Suprapubic skin (tissue), 4 donors: ENCODE measurements at regions not wholly inside any gene's neighbourhood (a gene's known extent, or its start where the extent isn't known, plus 50 kb on each side); places are given as distances from the start of the nearest gene placed in this dataset.
A peak's percentile ranks its signal among the peaks of the same experiment; 100 is the strongest.

Experiments
- DNase-seq, 2 donors: peaks; one replicate each; pipeline ENCODE4 v3.0.0-alpha.2; 2019; ENCODE audit warnings: low spot score in 2 of 2
- H3K27ac ChIP-seq: fragments of 200-600 bp; sonication (generic); one replicate; pipeline ENCODE4 v1.5.1; 2019
- H3K27me3 ChIP-seq: fragments of 200-600 bp; sonication (generic); one replicate; pipeline ENCODE4 v1.5.1; 2019
- H3K36me3 ChIP-seq: fragments of 200-600 bp; sonication (generic); one replicate; pipeline ENCODE4 v1.5.1; 2019
- H3K4me1 ChIP-seq: fragments of 200-600 bp; sonication (generic); one replicate; pipeline ENCODE4 v1.5.1; 2019
- H3K4me3 ChIP-seq: fragments of 200-600 bp; sonication (generic); one replicate; pipeline ENCODE4 v1.5.1; 2019; ENCODE audit warnings: mild to moderate bottlenecking
- H3K9me3 ChIP-seq: fragments of 200-600 bp; sonication (generic); one replicate; pipeline ENCODE4 v1.5.1; 2019
- EP300 ChIP-seq: sonication (generic); formaldehyde crosslinking; IDR thresholded peaks from one replicate; pipeline ENCODE4 v1.6.1; 2017; ENCODE audit warnings: antibody characterized with exemption
- POLR2A ChIP-seq, 2 donors: fragments of 450-650 bp; IDR thresholded peaks; one replicate each; pipeline ENCODE4 v1.6.1; 2017; ENCODE audit warnings: antibody characterized with exemption in 2 of 2, mild to moderate bottlenecking in 2 of 2, moderate library complexity in 2 of 2
- POLR2AphosphoS5 ChIP-seq, 3 donors: sonication (generic); formaldehyde crosslinking; IDR thresholded peaks; one replicate each; pipeline ENCODE4 v1.6.1; 2017; ENCODE audit warnings: antibody characterized with exemption in 3 of 3
- WGBS: methylation state at CpG from one replicate; pipeline ENCODE4 v1.1.5; 2018; 5-methylcytosine and 5-hydroxymethylcytosine counted together
- TF ChIP-seq, protein P1 (sequence below), 2 donors: fragments of 200-600 bp in 1 of 2; fragments of 450-650 bp in 1 of 2; sonication (generic) in 1 of 2; IDR thresholded peaks; one replicate each; pipeline ENCODE4 v1.5.1; 2016 to 2019; ENCODE audit warnings: antibody characterized with exemption in 2 of 2, mild to moderate bottlenecking in 1 of 2, moderate library complexity in 1 of 2

DNA sequence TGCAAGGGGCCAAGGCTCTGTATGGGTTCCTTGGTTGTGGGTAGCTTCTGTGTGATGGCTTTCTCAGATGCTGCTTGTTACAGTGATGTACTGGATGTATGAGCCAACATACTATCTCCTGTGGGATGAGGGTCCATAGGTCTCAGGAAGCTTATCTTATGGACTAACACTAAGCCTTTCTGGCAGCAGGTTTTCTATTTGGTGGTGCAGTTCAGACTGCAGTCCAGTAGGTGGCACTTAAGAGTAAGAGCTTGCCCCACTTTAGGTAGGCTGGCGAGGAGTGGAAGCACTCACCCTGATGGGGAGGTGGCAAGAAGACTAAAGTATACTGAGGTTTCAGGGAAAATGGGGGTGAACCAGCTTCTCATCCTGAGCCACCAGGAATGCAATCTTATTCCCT, 306.7 kb upstream of the MAOA start:
- H3K4me3 ChIP-seq, result no peak overlapping the region
- no peak overlapping the region for H3K27ac ChIP-seq
- no peaks in the 10 kb centered on the region for H3K36me3 ChIP-seq
- no peaks in the 10 kb centered on the region for H3K27me3 ChIP-seq
- WGBS, result 17% methylated on average over 1 of the region's 1 CpG
- H3K4me1 ChIP-seq, result no peaks in the 10 kb centered on the region
- DNase-seq, result no peak
- H3K9me3 ChIP-seq, result no peaks in the 10 kb centered on the region
- no peak for TF ChIP-seq POLR2AphosphoS5 (IDR thresholded peaks at IDR 0.05)
- TF ChIP-seq, protein P1, sequence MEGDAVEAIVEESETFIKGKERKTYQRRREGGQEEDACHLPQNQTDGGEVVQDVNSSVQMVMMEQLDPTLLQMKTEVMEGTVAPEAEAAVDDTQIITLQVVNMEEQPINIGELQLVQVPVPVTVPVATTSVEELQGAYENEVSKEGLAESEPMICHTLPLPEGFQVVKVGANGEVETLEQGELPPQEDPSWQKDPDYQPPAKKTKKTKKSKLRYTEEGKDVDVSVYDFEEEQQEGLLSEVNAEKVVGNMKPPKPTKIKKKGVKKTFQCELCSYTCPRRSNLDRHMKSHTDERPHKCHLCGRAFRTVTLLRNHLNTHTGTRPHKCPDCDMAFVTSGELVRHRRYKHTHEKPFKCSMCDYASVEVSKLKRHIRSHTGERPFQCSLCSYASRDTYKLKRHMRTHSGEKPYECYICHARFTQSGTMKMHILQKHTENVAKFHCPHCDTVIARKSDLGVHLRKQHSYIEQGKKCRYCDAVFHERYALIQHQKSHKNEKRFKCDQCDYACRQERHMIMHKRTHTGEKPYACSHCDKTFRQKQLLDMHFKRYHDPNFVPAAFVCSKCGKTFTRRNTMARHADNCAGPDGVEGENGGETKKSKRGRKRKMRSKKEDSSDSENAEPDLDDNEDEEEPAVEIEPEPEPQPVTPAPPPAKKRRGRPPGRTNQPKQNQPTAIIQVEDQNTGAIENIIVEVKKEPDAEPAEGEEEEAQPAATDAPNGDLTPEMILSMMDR (IDR thresholded peaks at IDR 0.05), result peak in 1 of 2 donors; percentile 28

DNA sequence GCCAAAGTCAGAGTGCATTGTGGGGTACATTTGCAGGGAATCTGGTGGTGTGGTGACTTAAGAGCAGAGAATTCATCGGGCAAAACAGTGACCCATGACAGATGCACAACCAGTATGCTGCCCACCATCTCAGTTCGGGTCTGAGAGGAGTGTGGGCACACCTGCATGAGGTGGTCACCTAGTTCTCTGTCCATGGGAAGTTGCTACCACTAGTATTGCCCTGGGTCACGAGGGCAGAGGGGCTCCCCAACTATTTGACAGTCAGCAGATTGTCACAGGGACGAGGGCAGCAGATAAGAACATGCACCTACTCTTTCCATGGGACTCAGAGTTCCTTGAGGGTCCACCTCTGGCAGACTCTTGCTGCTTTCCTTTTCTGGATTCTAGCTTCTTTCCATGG, 305.2 kb upstream of the MAOA start:
- Histone ChIP-seq H3K9me3 (no peaks in the 10 kb centered on the region), H3K27me3 (no peaks in the 10 kb centered on the region), H3K36me3 (no peaks in the 10 kb centered on the region), H3K4me1 (no peaks in the 10 kb centered on the region), H3K4me3 (no peak overlapping the region), H3K27ac (no peak overlapping the region)
- TF ChIP-seq EP300 (no peak), POLR2AphosphoS5 (IDR thresholded peaks at IDR 0.05) (no peak), POLR2A (IDR thresholded peaks at IDR 0.05) (no peak)
- TF ChIP-seq, protein P1 (IDR thresholded peaks at IDR 0.05), result no peak
- 59% methylated on average over 2 of the region's 4 CpGs for WGBS
- no peak for DNase-seq

DNA sequence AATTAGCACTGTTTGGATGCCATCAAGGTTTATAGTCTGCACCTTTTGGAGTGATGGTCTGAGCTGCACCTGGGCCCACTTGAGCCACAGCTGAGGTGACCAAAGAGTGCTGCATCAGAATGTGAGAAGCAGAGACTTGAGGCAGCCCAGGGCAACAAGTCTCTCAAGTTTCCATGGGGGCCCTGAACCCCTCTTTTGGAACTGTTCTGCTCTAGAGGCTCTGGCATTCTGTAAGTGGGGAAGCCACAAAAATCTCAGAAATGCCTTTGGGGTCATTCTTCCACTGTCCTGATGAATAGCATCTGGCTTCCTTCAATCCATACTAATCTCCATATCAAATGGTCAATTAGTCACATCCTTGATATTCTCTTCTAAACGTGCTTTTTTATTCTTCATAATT, 298.4 kb upstream of the MAOA start:
- no peak overlapping the region for H3K27ac ChIP-seq
- no peak for DNase-seq
- WGBS, result 23% methylated on average over 1 of the region's 1 CpG

DNA sequence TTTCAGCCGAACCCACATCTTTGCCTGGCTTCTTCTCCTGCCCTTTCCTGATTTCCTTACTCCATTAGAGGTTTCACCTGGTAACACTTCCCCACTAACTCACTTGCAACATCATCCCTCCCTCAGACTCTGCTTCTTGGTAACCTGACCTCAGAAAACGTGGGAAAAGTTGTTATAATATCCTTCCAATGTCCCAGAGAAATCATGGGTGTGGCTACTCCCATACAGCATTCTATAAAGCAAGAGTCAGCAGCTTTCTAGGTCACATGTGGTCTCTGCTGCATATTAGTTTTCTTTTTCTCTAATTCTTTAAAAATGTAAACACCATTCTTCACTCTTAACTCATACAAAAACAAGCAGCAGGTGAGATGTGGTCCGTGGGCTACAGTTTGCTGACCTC, 283.1 kb upstream of the MAOA start:
- TF ChIP-seq POLR2AphosphoS5 (IDR thresholded peaks at IDR 0.05), result no peak
- no peak for TF ChIP-seq EP300
- no peak for TF ChIP-seq POLR2A (IDR thresholded peaks at IDR 0.05)
- TF ChIP-seq, protein P1 (IDR thresholded peaks at IDR 0.05), result no peak
- 61% methylated on average over 3 of the region's 3 CpGs for WGBS
- no peaks in the 10 kb centered on the region for H3K9me3 ChIP-seq

More for the DNA sequence above, 298.4 kb upstream of the MAOA start:
- H3K4me1 ChIP-seq, result no peaks in the 10 kb centered on the region
- H3K36me3 ChIP-seq, result no peaks in the 10 kb centered on the region
- no peaks in the 10 kb centered on the region for H3K27me3 ChIP-seq
- no peak overlapping the region for H3K4me3 ChIP-seq
- H3K9me3 ChIP-seq, result no peaks in the 10 kb centered on the region
- TF ChIP-seq, protein P1 (IDR thresholded peaks at IDR 0.05), result no peak

DNA sequence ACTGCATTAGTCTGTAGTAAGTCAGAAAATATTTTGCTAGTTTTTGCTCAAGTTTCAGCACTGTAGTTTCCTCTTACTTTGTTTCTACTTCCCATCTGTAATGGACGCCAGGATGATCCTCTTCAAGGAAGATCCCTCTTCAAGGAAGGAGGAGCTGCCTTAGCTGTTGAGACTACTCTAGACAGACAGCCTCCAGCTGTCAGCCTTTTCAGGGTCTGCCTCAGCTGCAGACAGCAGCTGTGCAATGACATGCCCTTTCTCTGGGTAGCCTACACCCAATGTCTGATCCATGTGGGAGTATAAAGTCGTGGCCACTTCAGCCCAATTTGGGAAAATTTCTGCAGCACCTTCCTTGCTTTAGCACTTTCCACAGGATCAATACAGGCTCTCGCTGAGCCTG, 281.0 kb upstream of the MAOA start:
- no peaks in the 10 kb centered on the region for H3K27me3 ChIP-seq
- TF ChIP-seq POLR2AphosphoS5 (IDR thresholded peaks at IDR 0.05), result no peak
- TF ChIP-seq POLR2A (IDR thresholded peaks at IDR 0.05), result no peak
- TF ChIP-seq, protein P1 (IDR thresholded peaks at IDR 0.05), result no peak
- TF ChIP-seq EP300, result no peak
- H3K36me3 ChIP-seq, result no peaks in the 10 kb centered on the region
- WGBS, result 70% methylated on average over 3 of the region's 3 CpGs
- DNase-seq, result no peak
- H3K9me3 ChIP-seq, result no peaks in the 10 kb centered on the region
- no peaks in the 10 kb centered on the region for H3K4me1 ChIP-seq
- no peak overlapping the region for H3K4me3 ChIP-seq
- no peak overlapping the region for H3K27ac ChIP-seq

More for the DNA sequence above, 283.1 kb upstream of the MAOA start:
- no peak overlapping the region for H3K27ac ChIP-seq
- no peak overlapping the region for H3K4me3 ChIP-seq
- H3K4me1 ChIP-seq, result no peaks in the 10 kb centered on the region
- H3K27me3 ChIP-seq, result no peaks in the 10 kb centered on the region
- no peaks in the 10 kb centered on the region for H3K36me3 ChIP-seq
- DNase-seq, result no peak
